DND-41 (cell line): ENCODE measurements at regions not wholly inside any gene's neighbourhood (a gene's known extent, or its start where the extent isn't known, plus 50 kb on each side); places are given as distances from the start of the nearest gene placed in this dataset.

ENCODE experiments used
- EZH2 ChIP-seq: IDR thresholded peaks from 3 replicates; pipeline ENCODE4 v1.6.1; 2012; ENCODE audit warnings: borderline replicate concordance, low read depth, mild to moderate bottlenecking, moderate library complexity, low read length, inconsistent platforms; ENCODE audit not compliant: severe bottlenecking
- TF ChIP-seq, protein P1 (sequence below): IDR thresholded peaks from 2 replicates; pipeline ENCODE4 v1.5.1; 2012; ENCODE audit warnings: borderline replicate concordance, low read length, moderate library complexity, mild to moderate bottlenecking; ENCODE audit not compliant: poor library complexity, severe bottlenecking; ENCODE audit errors: extremely low read depth

- TF ChIP-seq, protein P1, sequence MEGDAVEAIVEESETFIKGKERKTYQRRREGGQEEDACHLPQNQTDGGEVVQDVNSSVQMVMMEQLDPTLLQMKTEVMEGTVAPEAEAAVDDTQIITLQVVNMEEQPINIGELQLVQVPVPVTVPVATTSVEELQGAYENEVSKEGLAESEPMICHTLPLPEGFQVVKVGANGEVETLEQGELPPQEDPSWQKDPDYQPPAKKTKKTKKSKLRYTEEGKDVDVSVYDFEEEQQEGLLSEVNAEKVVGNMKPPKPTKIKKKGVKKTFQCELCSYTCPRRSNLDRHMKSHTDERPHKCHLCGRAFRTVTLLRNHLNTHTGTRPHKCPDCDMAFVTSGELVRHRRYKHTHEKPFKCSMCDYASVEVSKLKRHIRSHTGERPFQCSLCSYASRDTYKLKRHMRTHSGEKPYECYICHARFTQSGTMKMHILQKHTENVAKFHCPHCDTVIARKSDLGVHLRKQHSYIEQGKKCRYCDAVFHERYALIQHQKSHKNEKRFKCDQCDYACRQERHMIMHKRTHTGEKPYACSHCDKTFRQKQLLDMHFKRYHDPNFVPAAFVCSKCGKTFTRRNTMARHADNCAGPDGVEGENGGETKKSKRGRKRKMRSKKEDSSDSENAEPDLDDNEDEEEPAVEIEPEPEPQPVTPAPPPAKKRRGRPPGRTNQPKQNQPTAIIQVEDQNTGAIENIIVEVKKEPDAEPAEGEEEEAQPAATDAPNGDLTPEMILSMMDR = no peak
- TF ChIP-seq EZH2 = no peak
Measured at GRCh38 chr7:46035166-46035565, 114.1 kb upstream of the IGFBP3 start.
